Gastrocnemius medialis (tissue), 4 donors: ENCODE measurements at regions not wholly inside any gene's neighbourhood (a gene's known extent, or its start where the extent isn't known, plus 50 kb on each side); places are given as distances from the start of the nearest gene placed in this dataset.

Experiments used
- CTCF ChIP-seq, 5 experiments: fragments of 450-650 bp in 3 of 5; fragments of 200-600 bp in 2 of 5; sonication (generic) in 2 of 5; IDR thresholded peaks in 4 of 5; conservative IDR thresholded peaks in 1 of 5; 1 replicate in 4 of 5; 2 replicates in 1 of 5; pipeline ENCODE4 v1.5.1; 2016 to 2019; ENCODE audit warnings: antibody characterized with exemption in 5 of 5, mild to moderate bottlenecking in 3 of 5, moderate library complexity in 3 of 5
- POLR2A ChIP-seq, 2 donors: fragments of 450-650 bp; IDR thresholded peaks; one replicate each; pipeline ENCODE4 v1.6.1; 2017; ENCODE audit warnings: antibody characterized with exemption in 2 of 2, mild to moderate bottlenecking in 2 of 2, moderate library complexity in 2 of 2

DNA sequence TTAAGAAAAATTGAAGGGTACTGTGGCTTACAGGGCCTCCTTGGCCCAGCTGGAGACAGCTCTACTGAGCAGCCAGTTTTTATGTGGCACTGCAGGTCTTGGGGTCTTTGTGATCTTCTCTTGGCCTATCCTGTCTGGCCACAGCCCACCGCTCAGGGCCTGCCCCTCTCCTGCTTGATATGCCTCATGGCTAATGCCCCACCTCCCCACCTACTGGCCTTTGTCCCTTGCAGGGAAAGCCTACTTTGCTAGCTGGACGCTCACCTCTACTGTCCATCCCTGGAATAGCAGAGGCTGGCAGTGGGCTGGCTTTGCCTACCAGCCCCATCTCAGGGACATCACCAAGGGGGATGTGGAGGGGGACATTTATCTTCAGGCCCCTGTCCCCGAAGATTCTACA, 134.1 kb downstream of the PJA1 start:
- TF ChIP-seq POLR2A (IDR thresholded peaks at IDR 0.05): no peak
- no peak for TF ChIP-seq CTCF (IDR thresholded peaks at IDR 0.05 in 4 of 5, conservative IDR thresholded peaks at IDR 0.05 in 1 of 5)
